Superior temporal gyrus (tissue), 1 donor: ENCODE measurements at regions not wholly inside any gene's neighbourhood (a gene's known extent, or its start where the extent isn't known, plus 50 kb on each side); places are given as distances from the start of the nearest gene placed in this dataset.

Experiments
- DNase-seq: peaks from one replicate; pipeline ENCODE4 v3.0.0-alpha.2; 2016; ENCODE audit errors: extremely low spot score

GRCh38 chrX:42946544-42947194, 168.7 kb upstream of the PPP1R2C start:
- no peak for DNase-seq

DNA sequence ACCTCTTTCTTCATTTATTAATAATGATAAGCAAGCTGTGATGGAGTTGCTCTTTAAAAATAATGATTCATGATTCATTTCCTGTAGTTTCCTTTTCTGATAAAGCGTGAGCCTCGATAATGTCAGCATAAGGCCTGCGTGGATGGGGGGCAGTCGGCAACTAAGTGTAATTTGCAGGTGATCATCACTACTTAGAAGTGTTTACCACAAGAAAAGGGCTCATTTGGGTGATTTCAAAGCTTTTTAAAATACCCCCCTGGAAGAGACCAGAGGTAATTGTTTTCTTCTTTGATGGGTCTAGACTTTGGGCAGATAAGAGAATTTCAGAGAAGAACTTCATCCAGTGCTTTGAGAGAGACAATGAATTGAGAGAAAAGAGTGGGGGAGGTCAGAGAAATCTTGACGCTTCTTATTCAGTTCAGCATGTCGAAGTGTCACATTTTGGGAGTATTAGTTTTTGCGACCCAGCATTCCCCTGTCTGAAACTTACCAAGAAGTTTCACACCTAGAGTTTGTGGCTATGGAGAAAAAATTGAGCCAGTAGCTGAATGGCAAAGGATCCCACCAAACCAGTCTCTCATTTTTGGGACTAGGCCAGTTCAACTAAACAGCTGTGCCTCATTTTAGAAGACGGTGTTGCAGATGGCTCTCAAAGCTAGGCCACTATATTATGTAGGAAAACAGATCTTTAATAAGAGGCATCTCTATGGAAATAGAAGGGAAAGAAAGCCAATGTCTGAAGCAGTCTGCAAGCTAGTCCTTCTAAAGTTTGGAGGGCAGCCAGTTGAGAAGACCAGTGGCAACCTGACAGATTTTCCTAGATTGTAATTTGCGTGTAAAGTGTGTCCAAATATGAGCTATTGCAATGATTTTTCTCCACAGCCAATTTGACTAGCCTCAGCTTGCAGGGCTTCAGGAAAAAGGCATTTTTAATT, 171.0 kb upstream of the PPP1R2C start:
- DNase-seq, result no peak

DNA sequence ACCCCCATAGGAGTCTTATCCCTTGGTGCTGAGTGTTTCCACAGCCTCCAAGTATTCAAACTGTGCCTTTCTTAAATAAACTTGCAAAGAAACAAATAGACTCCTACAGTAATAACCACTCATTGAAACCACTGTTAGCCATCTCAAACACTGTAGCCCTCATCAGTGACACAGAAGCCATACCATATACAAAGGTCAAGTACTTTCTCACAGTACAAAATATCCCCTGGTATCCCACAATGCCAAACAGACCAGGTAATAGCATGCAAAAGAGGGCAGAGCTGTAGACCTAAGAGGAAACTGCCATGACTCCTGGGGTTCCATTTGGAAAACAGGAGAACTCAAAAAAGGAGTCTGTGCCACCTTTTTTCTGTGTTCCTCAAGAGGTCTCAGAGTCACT, 173.8 kb upstream of the PPP1R2C start:
- no peak for DNase-seq

- no peak for DNase-seq
Measured at GRCh38 chrX:42952621-42953020, 174.7 kb upstream of the PPP1R2C start.

DNA sequence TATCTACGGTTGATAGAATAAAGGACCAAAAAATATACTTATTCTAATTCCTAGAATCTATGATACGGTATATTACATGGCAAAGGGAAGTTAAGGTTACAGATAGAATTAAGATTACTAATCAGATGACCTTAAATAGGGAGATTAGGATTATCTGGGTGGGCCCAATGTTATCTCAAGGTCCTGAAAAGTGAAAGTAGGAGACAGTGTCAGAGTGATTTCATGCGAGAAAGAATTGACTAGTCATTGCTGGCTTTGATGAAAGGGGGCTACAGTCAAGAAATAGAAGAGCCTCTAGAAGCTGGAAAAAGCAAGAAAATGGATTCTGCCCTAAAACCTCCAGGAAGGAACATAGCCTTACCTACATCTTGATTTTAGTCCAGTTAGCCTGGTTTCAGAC, 176.9 kb upstream of the PPP1R2C start:
- DNase-seq, result no peak

- no peak for DNase-seq
Measured at GRCh38 chrX:42955349-42955748, 177.4 kb upstream of the PPP1R2C start.

DNA sequence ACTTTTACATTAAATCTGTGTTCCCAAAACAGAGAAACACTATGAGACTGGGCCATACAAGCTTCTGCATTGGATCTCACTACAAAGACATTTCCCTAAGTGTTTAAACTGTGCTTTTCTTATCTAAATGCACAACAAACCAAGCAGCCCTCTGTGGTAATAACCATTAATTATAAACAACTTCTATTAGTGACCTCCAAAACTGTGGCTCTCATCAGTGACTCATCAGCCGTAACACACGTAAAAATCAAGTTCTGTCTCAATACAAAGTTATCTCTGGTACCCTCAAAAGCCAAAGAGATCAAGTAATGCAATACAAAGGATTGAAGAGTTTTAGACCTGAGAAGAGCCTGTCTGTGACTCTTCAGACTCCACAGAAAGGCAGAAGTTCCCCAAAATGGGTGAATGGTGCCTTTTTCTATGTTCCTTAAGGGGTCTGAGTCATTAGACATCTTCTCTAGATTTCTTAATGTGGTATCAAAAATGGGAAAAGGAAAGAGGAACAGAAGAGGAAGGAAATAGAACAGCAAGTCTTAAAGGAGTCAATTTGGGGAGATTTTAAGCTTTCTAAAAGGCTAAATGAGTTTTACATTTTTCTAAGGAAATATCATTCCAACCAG, 189.8 kb upstream of the PPP1R2C start:
- no peak for DNase-seq

DNA sequence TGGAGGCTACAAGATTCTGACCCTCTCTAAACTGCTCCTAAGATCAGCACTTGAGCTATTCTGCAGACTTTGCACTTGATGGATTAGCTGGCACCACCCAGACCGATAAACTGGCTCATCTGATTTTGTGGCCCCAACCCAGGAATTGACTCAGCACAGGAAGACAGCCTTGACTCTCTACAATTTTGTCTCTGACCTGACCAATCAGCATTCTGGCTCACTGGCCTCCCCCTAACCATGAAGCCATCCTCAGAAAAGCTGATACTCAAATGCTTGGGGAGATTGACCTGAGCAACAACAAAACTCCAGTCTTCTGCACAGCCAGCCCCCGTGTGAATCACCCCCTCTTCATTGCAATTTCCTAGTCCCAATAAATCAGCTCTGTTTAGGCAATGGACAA, 195.4 kb upstream of the PPP1R2C start:
- no peak for DNase-seq

DNA sequence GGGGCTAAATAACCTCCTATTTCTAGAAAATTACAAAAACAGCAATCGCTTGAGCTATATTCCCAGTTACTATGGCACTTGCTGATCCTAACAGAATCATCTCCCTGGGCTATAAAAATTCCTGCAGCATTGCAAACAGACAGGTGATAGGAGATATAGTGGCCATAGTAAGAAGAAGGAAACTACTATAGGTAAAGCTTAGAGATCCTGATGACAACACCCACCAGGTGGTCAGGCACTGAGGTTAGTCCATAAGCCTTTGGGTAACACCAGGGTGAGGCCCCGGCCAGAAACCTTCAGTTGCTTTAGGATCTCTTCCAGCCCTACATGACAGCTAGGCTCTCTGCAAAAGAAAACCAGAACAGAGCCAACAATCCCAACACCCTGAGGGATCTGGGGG, 197.9 kb upstream of the PPP1R2C start:
- DNase-seq, result no peak

DNA sequence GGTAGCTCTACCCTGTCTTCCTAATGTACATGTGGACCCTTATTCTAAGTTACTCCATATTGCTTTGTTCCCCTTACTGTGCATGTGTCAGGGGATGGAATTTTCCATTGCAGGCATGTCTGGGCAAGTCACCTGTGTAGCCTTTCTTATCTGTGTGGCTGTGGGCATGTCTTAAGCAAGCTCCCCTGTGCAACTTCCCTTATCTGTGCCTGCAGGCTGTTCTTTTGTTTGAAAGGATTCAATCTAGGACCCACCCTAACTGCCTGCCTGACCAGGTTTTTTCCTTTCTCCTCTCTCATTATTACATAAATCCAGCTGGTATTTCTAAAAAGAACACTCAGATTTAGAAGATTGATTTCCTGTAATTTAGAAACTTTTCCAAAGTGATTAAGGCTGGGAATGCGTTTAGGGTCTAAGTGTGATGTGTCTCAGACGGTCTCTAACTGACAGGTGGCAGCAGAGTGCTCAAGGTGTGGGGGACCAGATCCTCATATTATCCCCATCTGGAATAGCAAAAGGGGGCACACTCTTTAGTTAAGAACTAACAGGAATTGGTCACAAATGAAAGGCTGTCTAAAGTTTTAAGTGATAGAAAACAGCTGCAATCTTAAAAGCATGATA, 198.9 kb upstream of the PPP1R2C start:
- no peak for DNase-seq

GRCh38 chrX:42978655-42979379, 200.9 kb upstream of the PPP1R2C start:
- no peak for DNase-seq

- DNase-seq, result no peak
Measured at GRCh38 chrX:42988700-42989099, 210.7 kb upstream of the PPP1R2C start.

DNA sequence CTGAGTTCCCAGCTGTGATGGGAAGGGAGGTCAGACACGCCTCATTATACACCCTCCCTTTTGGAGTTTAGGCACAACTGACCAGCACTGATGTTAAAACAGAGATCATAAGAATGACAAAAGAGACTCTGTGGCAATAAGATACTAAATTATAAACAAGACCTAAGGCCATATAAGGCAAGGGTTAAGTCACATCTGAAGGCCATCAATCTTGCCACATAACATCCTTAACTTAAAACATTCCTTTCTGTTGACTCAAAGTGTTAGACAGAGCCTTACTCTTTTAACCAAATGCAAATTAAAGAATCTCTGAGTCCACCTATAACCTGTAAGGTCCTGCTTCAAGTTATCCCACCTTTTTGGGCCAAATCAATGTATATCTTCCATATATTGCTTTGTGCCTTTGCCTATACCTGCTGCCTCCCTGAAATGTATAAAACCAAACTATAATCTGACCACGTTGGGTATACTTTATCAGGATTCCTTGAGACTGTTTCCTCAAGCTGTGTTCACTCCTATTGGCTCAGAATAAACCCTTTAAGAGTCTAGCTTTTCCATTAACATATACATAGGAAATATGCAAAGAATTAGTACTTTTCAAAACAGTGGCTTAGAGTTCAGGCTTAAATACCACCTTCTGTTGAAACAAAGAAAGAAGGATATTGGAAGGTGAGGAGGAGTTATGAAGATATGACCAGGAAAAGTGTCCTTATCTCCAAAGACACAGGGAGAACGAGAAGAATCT, 214.4 kb upstream of the PPP1R2C start:
- DNase-seq, result no peak

GRCh38 chrX:42996861-42997260, 218.9 kb upstream of the PPP1R2C start:
- no peak for DNase-seq

DNA sequence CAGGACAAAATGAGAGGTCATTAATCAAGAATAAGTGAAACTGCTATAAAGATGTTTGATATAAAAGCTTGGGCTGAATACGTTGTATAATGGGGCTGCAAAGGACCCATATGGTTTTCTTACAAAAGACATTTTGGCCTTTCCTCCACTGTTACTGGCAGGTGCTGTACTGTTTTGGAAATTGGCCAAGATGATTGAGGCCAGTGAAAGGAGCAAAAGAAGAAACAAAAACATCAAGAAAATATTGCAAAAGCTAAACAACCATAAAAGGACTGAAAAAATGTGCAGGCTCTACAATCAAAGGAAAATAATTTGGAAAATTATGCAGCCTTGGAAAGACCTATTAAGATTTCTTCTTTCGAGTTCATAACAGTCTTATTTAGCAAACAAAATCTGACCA, 222.2 kb upstream of the PPP1R2C start:
- no peak for DNase-seq

GRCh38 chrX:43002526-43003203, 224.7 kb upstream of the PPP1R2C start:
- DNase-seq, result no peak

GRCh38 chrX:43003204-43003565, 225.2 kb upstream of the PPP1R2C start:
- no peak for DNase-seq

- no peak for DNase-seq
Measured at GRCh38 chrX:43003939-43004338, 226.0 kb upstream of the PPP1R2C start.

GRCh38 chrX:43005561-43005960, 227.6 kb upstream of the PPP1R2C start:
- DNase-seq, result no peak

DNA sequence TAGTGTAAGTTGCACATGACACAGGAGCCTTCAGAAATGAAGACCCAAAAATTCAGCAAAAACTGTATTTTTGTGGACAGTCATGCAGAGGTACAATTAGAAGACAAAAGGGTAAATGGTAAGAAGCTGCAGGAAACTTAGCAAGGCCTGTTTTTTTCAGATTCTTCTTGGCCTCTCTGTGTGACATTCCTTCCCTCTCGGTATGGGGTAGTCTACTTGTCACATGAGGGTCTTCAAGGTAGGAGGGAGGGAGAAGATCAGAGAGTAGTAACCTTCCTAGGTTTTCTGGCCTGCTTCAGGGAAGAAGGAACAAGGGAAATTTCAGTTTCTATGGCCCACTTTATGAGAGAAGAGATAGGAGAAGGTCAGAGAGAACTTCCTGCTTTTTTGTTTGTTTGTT, 230.4 kb upstream of the PPP1R2C start:
- DNase-seq, result no peak
